ENCODE measurements at regions not wholly inside any gene's neighbourhood (a gene's known extent, or its start where the extent isn't known, plus 50 kb on each side); places are given as distances from the start of the nearest gene placed in this dataset.

DNA sequence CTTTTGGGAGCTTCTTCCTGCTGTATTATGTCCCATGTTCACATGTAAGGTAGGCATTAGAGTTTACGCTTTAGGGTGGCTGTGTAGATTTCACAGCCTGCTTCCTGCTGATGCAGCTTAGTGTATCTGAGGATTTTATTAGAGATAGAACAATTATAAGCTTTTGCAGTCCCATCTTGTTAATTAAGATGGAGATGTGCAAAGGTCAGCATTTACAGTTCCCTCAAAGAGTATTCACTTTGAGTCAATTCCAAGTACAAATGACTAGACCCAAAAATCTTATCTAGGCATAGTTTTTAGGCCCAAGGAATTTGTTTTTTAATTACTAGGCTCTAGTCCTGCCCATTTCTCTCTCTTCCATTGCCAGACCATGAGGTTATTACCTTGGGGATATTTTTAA is 239.9 kb upstream of the PHF14 start:
- 95 to 100% methylated on average over 1 of the region's 1 CpG for WGBS, 2 donors
- Histone ChIP-seq H3K27me3 (no peaks in the 10 kb centered on the region), H3K9me3 (no peaks in the 10 kb centered on the region), H3K27ac (no peak overlapping the region), H3K4me3 (no peak overlapping the region), H3K4me1 (no peaks in the 10 kb centered on the region), H3K36me3 (no peaks in the 10 kb centered on the region)
- ATAC-seq (ENCODE audit: low FRiP score in 2 of 2) (no peak), DNase-seq (no peak)
- TF ChIP-seq POLR2A (IDR thresholded peaks at IDR 0.05) (no peak), EP300 (IDR thresholded peaks at IDR 0.05) (no peak), POLR2AphosphoS5 (IDR thresholded peaks at IDR 0.05) (no peak)
- TF ChIP-seq, protein P1, sequence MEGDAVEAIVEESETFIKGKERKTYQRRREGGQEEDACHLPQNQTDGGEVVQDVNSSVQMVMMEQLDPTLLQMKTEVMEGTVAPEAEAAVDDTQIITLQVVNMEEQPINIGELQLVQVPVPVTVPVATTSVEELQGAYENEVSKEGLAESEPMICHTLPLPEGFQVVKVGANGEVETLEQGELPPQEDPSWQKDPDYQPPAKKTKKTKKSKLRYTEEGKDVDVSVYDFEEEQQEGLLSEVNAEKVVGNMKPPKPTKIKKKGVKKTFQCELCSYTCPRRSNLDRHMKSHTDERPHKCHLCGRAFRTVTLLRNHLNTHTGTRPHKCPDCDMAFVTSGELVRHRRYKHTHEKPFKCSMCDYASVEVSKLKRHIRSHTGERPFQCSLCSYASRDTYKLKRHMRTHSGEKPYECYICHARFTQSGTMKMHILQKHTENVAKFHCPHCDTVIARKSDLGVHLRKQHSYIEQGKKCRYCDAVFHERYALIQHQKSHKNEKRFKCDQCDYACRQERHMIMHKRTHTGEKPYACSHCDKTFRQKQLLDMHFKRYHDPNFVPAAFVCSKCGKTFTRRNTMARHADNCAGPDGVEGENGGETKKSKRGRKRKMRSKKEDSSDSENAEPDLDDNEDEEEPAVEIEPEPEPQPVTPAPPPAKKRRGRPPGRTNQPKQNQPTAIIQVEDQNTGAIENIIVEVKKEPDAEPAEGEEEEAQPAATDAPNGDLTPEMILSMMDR (IDR thresholded peaks at IDR 0.05), result no peak

DNA sequence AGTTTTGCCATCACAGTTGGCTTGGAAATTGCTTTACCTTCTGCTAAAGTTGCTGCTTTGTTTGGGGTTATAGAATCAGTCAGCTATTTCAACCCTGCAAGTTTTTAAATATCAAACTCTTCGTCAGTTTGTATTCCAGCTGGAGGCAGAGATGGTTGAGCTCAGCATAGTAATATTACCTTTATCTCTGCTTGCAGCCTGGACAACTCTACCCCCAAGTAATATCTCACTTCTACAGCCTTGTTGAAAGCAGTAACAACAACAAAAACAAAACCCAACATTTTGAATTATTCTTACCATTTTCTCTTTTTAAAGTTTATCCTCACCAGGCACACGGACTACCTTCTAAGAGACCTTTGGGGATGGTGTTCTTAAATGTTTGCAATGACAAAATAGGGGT is 239.1 kb upstream of the PHF14 start:
- TF ChIP-seq EP300 (IDR thresholded peaks at IDR 0.05) (no peak), POLR2AphosphoS5 (IDR thresholded peaks at IDR 0.05) (no peak), POLR2A (IDR thresholded peaks at IDR 0.05) (no peak)
- TF ChIP-seq, protein P1 (IDR thresholded peaks at IDR 0.05), result no peak
- Histone ChIP-seq H3K4me3 (no peak overlapping the region), H3K36me3 (no peaks in the 10 kb centered on the region), H3K27me3 (no peaks in the 10 kb centered on the region), H3K4me1 (no peaks in the 10 kb centered on the region), H3K9me3 (no peaks in the 10 kb centered on the region), H3K27ac (no peak overlapping the region)
- DNase-seq, result no peak
- WGBS, 2 donors, result 73 to 74% methylated on average over 2 of the region's 2 CpGs
- ATAC-seq (ENCODE audit: low FRiP score in 2 of 2), result no peak

DNA sequence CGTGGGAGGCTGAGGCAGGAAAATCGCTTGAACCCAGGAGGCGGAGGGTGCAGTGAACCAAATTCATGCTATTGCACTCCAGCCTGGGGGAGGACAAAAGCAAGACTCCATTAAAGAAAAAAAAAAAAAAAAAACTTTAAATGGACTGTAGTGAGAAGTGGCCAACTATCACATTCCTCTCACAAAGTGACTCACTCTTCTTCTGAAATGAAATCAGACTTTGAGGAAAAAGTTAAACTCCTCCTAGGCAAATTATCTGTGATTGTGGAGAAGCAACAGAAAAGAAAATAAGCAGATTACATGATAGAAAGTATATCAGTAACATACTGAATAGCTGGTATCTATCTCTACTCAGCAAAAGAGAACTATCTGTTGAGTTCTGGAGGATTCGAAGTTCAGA is 234.3 kb upstream of the PHF14 start:
- Histone ChIP-seq H3K4me1 (no peaks in the 10 kb centered on the region), H3K4me3 (no peak overlapping the region), H3K27me3 (no peaks in the 10 kb centered on the region), H3K36me3 (no peaks in the 10 kb centered on the region), H3K9me3 (no peaks in the 10 kb centered on the region), H3K27ac (no peak overlapping the region)
- no peak for TF ChIP-seq POLR2A (IDR thresholded peaks at IDR 0.05)
- TF ChIP-seq, protein P1 (IDR thresholded peaks at IDR 0.05), result no peak
- TF ChIP-seq POLR2AphosphoS5 (IDR thresholded peaks at IDR 0.05), result no peak
- DNase-seq, result no peak
- WGBS, 2 donors, result 91 to 95% methylated on average over 4 of the region's 4 CpGs
- ATAC-seq (ENCODE audit: low FRiP score in 2 of 2), result no peak

DNA sequence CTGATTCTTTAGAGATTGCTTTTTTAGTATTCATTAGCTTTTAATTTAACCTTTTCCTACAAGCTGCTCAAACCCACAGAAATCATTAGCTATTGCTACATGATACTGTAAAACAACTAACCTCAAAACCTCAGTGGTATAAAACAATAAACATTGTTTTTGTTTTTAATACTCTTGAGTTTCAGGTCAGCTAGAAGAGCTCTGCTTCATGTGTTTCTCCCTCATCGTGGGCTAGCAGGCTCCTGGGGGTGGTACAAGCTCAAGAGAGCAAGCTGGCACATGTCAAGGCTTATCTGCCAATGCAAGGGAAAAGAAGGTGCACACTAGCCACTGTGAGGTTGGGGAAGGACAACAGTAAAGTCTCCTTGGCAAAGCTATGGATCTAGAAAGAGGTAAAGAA is 232.9 kb upstream of the PHF14 start:
- H3K27me3 ChIP-seq, result no peaks in the 10 kb centered on the region
- ATAC-seq (ENCODE audit: low FRiP score in 2 of 2) (no peak), DNase-seq (no peak)
- 36 to 68% methylated on average over 1 of the region's 1 CpG for WGBS, 2 donors
- H3K4me1 ChIP-seq, result no peaks in the 10 kb centered on the region
- H3K4me3 ChIP-seq, result no peak overlapping the region
- TF ChIP-seq, protein P1 (IDR thresholded peaks at IDR 0.05), result no peak
- TF ChIP-seq POLR2AphosphoS5 (IDR thresholded peaks at IDR 0.05), result no peak
- no peak for TF ChIP-seq EP300 (IDR thresholded peaks at IDR 0.05)
- no peak for TF ChIP-seq POLR2A (IDR thresholded peaks at IDR 0.05)
- H3K27ac ChIP-seq, result no peak overlapping the region
- H3K9me3 ChIP-seq, result no peaks in the 10 kb centered on the region
- no peaks in the 10 kb centered on the region for H3K36me3 ChIP-seq

DNA sequence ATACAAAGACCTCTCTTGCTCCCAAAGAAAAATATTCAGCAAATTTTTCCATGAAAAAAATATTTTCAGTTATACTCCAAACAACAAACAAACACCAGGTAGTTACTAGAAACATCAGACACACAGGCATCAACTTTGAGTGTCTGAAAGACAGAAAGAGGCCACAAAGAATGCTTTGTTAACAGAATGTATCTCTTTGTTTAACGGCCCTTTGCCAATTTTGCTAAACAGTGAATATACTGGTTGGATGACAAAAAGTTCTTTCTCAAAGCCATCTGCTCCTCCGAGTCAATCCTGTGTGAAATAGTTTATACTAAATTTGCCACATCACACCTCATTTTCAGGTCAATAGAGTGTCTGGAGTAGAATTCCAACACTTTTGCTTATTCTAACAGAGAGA is 216.7 kb upstream of the PHF14 start:
- Histone ChIP-seq H3K4me1 (no peaks in the 10 kb centered on the region), H3K27ac (no peak overlapping the region), H3K9me3 (peaks cover 0 to 20% (median 13%) of the 10 kb centered on the region in 4 donors), H3K27me3 (no peaks in the 10 kb centered on the region), H3K4me3 (no peak overlapping the region), H3K36me3 (no peaks in the 10 kb centered on the region)
- ATAC-seq (ENCODE audit: low FRiP score in 2 of 2) (no peak), DNase-seq (no peak)
- 75 to 77% methylated on average over 2 of the region's 2 CpGs for whole genome bisulfite sequencing, 2 donors
- no peak for TF ChIP-seq POLR2AphosphoS5 (IDR thresholded peaks at IDR 0.05)

All from upper lobe of left lung (tissue), 6 donors.